NCI-H2107 treated with DMSO at 0.1 percent for 48 hours (cell line): ENCODE measurements at regions not wholly inside any gene's neighbourhood (a gene's known extent, or its start where the extent isn't known, plus 50 kb on each side); places are given as distances from the start of the nearest gene placed in this dataset.

ENCODE experiments used
- DNase-seq: peaks from one replicate; lab custom pipeline; 2025; ENCODE audit not compliant: unreplicated experiment; lab: John Stamatoyannopoulos, UW

GRCh38 chr20:17795003-17795402 lies 95.2 kb downstream of the BANF2 start:
- DNase-seq, result no peak

GRCh38 chr20:17794400-17794799 lies 94.6 kb downstream of the BANF2 start:
- no peak for DNase-seq

DNA sequence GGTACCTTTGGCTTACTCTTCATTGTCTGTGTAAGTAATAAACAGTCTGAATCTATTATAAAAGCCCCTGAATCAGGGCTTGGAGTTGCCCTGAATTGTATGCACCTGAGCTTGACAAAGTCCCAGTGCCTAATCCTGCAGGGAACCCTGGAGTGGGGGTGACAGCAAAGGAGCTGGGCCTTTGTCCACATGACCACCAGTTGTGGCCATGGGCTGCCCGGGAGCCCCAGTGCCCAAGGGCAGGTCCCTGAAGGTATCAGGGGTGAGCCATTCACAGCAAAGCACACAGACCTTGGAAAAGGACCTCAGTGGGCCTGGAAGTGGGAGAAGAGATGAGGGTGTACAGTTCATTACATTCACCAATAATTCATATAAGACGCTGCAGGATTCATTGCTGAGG lies 94.2 kb downstream of the BANF2 start:
- no peak for DNase-seq

DNA sequence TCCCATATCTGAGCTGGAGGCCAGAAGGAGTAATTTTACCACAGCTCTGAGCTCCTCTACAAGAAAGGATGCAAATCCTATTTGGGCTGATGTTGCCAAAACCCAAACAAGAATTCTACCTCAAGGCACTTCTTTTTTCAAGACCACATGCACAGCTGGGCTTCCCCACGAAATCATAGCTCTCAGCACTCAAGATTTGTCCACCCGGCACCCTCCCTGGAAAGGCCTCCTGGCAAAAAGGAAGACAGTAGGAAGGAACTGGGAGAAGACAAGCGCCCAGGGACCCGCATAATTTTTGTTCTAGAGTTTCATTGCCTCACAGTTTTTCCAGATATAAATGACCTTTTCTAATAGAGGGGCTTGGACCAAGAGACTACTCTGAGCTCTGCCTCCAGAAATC lies 90.5 kb downstream of the BANF2 start:
- DNase-seq, result no peak

DNA sequence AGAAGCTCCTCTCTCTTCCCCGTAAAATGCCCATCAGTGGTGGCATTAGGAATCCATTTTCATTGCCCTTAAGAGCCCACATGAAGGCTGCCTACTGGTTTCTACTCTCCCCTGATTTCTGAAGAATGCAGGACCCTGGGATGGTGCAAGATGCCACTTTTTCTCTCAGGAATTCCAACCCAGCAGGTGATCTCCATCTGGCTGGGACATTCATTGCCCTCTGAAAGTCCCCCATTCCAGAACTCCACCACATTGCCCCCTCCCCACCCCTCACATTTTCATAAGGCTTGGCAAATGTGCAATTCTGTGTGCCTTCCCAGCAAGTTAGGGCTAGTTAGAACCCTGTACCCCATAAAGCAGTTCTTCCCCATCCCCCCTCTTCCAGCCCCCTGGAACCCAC lies 88.0 kb downstream of the BANF2 start:
- no peak for DNase-seq

GRCh38 chr20:17786221-17786718 lies 86.5 kb downstream of the BANF2 start:
- no peak for DNase-seq
